Hepatic stellate cell (primary cell): ENCODE measurements at regions not wholly inside any gene's neighbourhood (a gene's known extent, or its start where the extent isn't known, plus 50 kb on each side); places are given as distances from the start of the nearest gene placed in this dataset.

Experiments
- DNase-seq: peaks from one replicate; pipeline ENCODE4 v3.0.0; 2011; ENCODE audit warnings: low spot score

GRCh38 chr4:123096038-123096437 lies 173.6 kb upstream of the NUDT6 start:
- no peak for DNase-seq

- DNase-seq: peak; percentile 43
These were observed 180.6 kb upstream of the NUDT6 start for GRCh38 chr4:123102897-123103471.

GRCh38 chr4:123104310-123105025 lies 182.1 kb upstream of the NUDT6 start:
- DNase-seq: no peak

DNA sequence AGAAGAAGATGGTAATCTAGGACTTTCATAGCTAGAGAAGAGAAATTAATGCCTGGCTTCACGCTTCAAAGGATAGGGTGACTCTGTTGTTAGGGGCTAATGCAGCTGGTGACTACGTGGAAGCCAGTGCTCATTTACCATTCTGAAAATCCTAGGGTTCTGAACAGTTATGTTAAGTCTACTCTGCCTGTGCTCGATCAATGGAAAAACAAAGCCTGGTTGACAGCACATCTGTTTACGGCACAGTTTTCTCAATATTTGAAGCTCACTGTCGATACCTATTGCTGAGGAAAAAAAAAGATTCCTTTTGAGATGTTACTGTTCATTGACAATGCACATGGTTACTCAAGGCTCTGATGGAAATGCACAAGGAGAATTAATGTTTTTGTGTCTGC lies 182.6 kb upstream of the NUDT6 start:
- no peak for DNase-seq

GRCh38 chr4:123106747-123107146 lies 184.3 kb upstream of the NUDT6 start:
- no peak for DNase-seq

- DNase-seq: no peak
These were observed 185.3 kb upstream of the NUDT6 start for GRCh38 chr4:123107444-123108252.

- no peak for DNase-seq
These were observed 186.7 kb upstream of the NUDT6 start for GRCh38 chr4:123109139-123109538.

DNA sequence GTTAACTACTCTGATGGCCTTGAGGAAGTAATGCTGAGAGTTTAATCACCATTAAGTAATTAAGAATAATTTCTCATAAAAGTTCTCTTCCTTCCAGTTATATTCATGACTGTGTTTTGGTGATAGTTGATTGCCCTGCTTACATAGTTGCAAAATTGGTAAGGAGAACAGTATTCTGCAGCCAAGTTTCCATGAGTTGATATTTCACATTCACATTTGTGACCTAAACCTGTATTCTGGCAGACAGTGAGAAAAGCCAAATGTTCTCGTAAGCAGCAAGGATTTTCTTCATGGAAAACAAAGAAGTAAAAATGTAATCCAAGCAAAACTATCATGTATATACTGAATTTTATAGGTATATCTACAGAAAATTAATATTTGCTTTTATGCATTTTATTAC lies 187.8 kb upstream of the NUDT6 start:
- no peak for DNase-seq

DNA sequence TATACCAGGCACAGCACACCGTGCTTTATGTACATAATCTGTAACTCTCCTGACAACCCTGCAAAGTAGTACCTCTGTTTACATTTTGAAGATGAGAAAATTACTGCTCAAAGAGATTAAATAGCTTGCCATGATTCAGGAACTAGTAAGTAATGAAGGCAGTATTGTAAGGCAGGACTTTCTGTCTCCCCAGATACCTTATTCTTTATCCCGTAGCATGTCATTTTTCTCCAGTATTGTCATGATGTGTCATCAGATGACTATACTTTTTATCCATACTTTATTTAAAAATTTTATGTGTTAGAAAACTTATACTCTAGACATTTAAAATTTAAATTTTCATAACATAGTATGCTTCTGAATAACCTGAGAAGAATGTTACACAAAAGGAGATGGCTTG lies 188.3 kb upstream of the NUDT6 start:
- peak; percentile 24 for DNase-seq

- no peak for DNase-seq
These were observed 190.8 kb upstream of the NUDT6 start for GRCh38 chr4:123113155-123113554.

DNA sequence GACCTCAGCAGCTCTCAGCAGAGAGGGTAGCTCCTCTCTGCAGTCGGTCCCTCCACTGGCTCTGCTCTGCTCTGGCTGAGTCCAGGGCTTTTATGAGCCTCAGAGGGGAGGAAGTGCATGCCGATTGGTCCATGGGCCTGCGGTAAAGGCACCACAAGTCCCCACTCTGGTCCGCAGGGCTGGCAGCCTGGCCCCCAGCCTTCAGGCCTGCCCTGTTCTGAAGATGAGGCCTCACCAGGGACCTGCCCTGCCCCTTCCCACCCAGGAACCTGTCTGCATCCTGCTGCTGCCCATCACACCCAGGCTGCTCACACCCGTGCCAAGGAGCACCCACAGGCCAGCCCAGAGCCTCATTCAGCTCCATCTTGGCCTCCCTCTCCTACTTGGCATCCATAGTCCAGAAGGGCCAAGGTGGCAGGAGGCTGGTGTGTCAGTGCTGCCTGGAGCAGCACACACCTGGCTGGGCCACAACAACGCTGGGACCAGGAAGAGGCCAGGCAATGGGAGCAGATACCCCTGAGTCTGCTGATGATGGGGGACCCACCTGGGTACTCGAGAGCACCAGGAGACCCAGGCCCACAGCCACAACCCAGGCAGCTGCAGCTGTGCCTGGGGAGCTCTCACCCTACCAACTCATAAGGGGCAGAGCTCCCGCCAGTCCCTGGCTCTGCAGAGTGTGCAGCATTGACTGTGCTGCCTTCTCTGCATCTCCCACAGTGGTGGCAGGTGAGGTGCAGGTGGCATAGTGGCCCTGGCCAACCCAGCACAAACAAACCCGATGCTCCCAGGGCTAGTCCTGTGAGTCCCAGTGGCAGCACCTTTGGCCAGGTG lies 191.9 kb upstream of the NUDT6 start:
- no peak for DNase-seq

DNA sequence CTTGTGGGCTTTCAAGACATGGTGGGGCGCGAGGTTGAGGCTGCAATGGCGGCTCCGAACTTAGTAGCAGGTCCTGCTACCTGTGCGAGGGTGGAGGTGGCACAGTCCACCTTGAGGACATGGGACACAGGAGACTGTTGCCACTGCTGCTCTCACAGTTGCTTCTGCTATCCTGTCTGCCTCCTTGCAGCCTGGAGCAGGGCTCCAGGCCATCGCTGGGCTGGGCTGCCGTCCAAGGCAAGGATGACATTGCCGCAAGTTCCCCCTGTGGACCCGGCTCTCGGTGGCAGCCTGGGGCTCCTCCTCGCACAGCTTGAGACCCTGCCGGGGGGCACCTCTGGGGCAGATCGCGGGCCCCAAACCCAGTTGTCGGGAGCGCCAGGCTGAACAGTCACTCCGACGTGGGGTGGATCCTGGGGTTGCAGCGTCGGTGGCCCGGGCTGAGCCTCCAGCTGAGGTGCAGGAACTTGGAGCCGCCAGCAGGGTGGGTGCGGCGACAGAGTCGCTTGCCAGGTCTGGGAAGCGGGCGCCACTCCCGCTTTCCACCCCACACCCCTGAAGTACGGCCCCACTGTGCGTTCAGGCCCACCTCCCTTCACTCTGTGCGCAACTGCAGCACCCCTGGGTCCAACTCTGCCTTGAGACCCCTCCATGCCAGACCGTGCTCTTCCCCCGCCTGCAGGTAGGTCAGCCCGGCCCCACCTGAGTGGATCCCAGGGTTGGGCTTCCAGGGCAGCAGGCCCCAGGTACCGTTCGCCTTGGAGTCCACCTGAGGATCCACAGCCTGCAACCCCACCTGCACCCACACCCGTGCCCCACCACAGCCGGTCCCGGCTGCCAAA lies 192.7 kb upstream of the NUDT6 start:
- no peak for DNase-seq

DNA sequence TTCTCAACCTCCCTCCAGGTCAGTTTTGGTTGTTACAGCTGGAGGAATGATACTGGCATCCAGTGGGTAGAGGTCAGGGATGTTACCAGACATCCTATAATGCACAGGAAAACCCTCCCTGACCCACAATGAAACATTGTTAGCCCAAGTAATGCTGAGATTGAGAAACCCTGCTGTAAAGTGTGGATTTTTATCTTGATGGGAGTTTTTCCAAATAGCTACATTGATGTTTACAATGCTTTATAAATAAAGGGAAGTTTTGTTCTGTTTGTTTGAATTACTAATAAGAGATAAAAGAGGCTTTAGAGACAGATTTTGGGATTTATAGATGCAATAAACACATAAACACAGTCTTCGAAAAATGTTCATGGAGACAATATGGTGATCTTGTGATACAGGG lies 194.0 kb upstream of the NUDT6 start:
- no peak for DNase-seq

DNA sequence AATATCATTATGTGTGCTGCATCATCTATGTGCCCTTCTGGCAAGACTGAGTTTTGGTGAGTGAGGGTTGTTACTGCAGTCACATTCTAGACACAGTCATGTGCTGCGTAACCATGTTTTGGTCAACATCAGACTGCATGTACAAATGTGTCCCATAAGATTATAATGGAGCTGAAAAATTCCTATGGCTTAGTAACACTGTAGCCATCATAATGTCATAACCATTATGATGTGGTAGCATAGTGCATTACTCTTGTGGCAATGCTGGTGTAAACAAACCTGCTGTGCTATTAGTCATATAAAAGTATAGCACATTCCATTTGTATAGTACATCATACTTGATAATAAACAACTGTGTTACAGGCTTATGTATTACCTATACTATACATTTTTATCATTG lies 198.1 kb upstream of the NUDT6 start:
- DNase-seq: no peak

DNA sequence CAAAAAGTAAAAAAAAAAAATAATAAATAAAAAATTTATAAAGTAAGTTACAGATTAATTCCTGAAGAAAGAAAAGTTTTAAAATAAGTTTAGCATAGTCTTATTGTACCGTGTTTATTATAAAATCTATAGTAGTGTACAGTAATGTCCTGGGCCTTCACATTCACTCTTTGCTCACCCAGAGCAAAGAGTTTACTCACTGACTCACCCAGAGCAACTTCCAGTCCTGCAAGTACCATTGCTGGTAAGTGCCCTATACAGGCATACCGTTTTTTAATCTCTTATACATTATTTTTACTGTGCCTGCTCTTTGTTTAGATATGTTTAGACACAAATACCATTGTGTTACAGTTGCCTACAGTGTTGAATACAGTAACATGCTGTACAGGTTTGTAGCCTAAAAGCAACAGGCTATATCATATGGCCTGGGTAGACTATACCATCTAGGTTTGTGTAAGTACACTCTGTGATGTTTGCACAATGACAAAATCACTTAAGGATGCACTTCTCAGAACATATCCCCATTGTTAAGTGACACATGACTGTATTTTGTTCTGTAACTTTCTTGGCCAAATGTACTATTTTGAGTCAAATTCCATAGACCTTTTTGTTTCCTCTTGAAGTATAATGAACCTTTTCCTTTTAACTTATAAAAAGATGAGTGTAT lies 199.0 kb upstream of the NUDT6 start:
- no peak for DNase-seq

- DNase-seq: no peak
These were observed 203.1 kb upstream of the NUDT6 start for GRCh38 chr4:123125477-123125876.

- no peak for DNase-seq
These were observed 204.8 kb upstream of the NUDT6 start for GRCh38 chr4:123127218-123127617.

GRCh38 chr4:123127875-123128274 lies 205.5 kb upstream of the NUDT6 start:
- DNase-seq: no peak

GRCh38 chr4:123133397-123134050 lies 211.1 kb upstream of the NUDT6 start:
- DNase-seq: no peak

- no peak for DNase-seq
These were observed 222.2 kb upstream of the NUDT6 start for GRCh38 chr4:123144616-123145015.
